ENCODE measurements at regions not wholly inside any gene's neighbourhood (a gene's known extent, or its start where the extent isn't known, plus 50 kb on each side); places are given as distances from the start of the nearest gene placed in this dataset.

DNA sequence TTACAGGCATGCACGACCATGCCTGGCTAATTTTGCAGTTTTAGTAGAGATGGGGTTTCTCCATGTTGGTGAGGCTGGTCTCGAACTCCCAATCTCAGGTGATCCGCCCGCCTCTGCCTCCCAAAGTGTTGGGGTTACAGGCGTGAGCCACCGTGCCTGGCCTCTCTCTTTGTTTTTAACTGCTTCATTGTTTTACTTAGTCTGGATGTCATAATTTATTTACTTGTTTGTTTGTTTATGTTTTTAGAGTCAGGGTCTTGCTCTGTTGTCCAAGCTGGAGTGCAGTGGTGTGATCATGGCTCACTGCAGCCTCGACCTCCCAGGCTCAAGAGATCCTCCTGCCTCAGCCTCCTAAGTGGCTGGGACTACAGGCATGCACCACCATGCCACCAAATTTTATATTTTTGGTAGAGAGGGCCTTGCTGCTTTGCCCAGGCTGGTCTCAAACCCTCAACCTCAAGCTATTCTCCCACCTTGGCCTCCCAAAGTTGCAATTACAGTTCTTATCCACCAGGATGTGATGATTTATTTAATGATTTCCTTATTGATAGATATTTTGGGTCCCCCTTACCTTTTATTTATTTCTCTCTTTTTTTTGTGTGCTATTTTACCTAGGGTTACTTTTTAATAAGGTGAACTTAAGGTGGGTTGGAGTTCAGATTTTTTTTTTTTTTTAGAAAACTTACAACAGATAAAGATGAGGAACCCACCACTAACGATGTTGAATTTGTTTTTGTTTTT, 52.6 kb upstream of the ADA2 start:
- in situ Hi-C loops (cut with HindIII; ENCODE audit: low pct_unique_long_range_greater_than_20kb, low sequenced_read_pairs) = no loop called here
- DNase-seq (ENCODE audit: low read depth, low spot score) = no peak

DNA sequence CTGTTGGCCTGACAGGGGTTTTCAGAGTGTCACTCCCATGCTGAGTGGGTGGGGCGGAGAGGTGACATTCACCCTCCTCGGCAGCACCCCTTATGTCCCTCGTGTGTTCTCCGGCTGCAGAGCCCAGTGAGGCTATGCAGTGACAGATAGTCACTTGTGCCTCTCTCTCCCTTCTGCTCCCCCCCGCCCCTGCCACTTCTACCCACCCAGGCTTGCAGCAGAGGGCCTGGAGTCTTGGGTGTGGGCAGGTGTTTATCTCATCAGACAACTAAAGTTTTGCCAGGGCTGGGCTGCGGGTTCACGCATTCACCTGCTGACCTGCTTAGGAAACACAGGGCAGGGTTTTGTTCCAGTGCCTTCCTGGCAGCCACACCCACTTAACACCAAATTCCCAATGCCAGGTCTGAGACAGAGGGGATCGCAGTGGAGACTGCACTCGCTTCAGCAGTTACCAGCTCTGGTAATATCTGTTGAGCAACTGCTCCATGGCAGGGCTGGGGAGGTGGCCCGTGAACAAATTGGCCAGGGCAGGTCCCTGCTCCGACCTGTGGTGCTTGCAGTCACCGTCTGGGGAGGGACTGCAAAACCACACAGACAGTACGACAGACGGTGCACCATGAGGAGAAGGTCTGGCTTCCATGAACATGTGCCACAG, 50.5 kb upstream of the ADA2 start:
- in situ Hi-C loops (cut with HindIII; ENCODE audit: low pct_unique_long_range_greater_than_20kb, low sequenced_read_pairs) = no loop called here
- DNase-seq (ENCODE audit: low read depth, low spot score) = no peak

GRCh38 chr22:17269224-17269606, 50.0 kb upstream of the ADA2 start:
- in situ Hi-C loops (cut with HindIII; ENCODE audit: low pct_unique_long_range_greater_than_20kb, low sequenced_read_pairs) = no loop called here
- DNase-seq (ENCODE audit: low read depth, low spot score) = no peak
